ENCODE measurements at regions not wholly inside any gene's neighbourhood (a gene's known extent, or its start where the extent isn't known, plus 50 kb on each side); places are given as distances from the start of the nearest gene placed in this dataset.

- DNase-seq (no peak), ATAC-seq (no peak)
- no peak overlapping the region for H3K4me3 ChIP-seq (ENCODE audit: low read length)
- H3K27me3 ChIP-seq (ENCODE audit: low read length) = peaks cover 61% of the 10 kb centered on the region
- no TSS peak for BruUV-seq (replicated peaks)
- H3K9ac ChIP-seq (ENCODE audit: low read length) = no peak overlapping the region
- H3K9me3 ChIP-seq (ENCODE audit: low read length) = peaks cover 4% of the 10 kb centered on the region; the same call in 1 of the 2 replicates
- no peaks in the 10 kb centered on the region for H3K36me3 ChIP-seq (ENCODE audit: low read depth, low read length)
- no peaks in the 10 kb centered on the region for H3K4me1 ChIP-seq (ENCODE audit: insufficient read depth, low read length)
- intact Hi-C loops (cut with micrococcal nuclease) = no loop called here
- no peak overlapping the region for H3K27ac ChIP-seq (ENCODE audit: low read length)
- ChIA-PET CTCF (interaction anchor here (0.6 kb wide), 2 partner anchors 56 to 1370 kb away, joined by 3 to 9 read pairs; no protein-coding TSS in a partner anchor), POLR2A (ENCODE audit: unreplicated experiment) (no interaction called here)
- no peaks in the 10 kb centered on the region for H4K20me1 ChIP-seq (ENCODE audit: low read length)
- no peaks in the 10 kb centered on the region for H3K79me2 ChIP-seq (ENCODE audit: low read length)
- H3K4me2 ChIP-seq (ENCODE audit: low read length) = no peak overlapping the region
- TF ChIP-seq EZH2 (IDR thresholded peaks at IDR 0.05; ENCODE audit: low read length, unreplicated experiment) = no peak
- TF ChIP-seq EZH2phosphoT487 (IDR thresholded peaks at IDR 0.05; ENCODE audit: borderline replicate concordance, low read length) = no peak
- TF ChIP-seq CTCF (conservative IDR thresholded peaks at IDR 0.05; ENCODE audit: low read depth, low read length) = no peak
- H2AFZ ChIP-seq (ENCODE audit: low read length) = no peak overlapping the region
- no peaks in the 10 kb centered on the region for H3K9me2 ChIP-seq (replicated peaks; ENCODE audit: low read length)
- no peaks in the 10 kb centered on the region for H3F3A ChIP-seq (ENCODE audit: low read length, unreplicated experiment)
These were observed 55.3 kb upstream of the ZMIZ1 start for GRCh38 chr10:79013406-79013987.

DNA sequence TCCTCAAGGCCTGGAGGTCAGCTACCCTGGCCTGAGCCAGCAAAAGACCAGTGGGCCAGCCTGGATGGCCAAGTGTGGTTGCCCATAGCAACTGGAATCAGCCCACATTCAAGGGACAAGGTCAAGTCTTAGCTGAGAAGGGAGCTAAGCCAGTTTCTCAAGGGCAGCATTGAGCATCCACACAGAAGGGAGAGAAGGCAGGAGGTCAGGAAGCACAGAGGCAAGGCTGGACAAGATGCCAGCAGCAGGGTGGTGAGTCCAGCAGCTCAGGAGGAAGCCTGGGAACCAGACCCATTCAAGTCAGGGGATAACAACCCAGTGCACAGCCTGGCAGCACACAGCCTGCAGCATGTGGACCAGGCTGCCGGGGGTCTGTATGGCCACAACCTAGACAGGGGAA, 54.0 kb upstream of the ZMIZ1 start:
- no peaks in the 10 kb centered on the region for H3F3A ChIP-seq (ENCODE audit: low read length, unreplicated experiment)
- BruUV-seq (replicated peaks) = no TSS peak
- no peaks in the 10 kb centered on the region for H3K79me2 ChIP-seq (ENCODE audit: low read length)
- H3K4me3 ChIP-seq (ENCODE audit: low read length) = no peak overlapping the region
- no peak overlapping the region for H3K9ac ChIP-seq (ENCODE audit: low read length)
- ChIA-PET CTCF (interaction anchor here (0.6 to 1.1 kb wide), 2 partner anchors 40 to 319 kb away, joined by 3 to 5 read pairs; no protein-coding TSS in a partner anchor), POLR2A (ENCODE audit: unreplicated experiment) (interaction anchor here (0.5 kb wide), 1 partner anchor 12 kb away, joined by 5 read pairs; no protein-coding TSS in a partner anchor)
- no peaks in the 10 kb centered on the region for H3K4me1 ChIP-seq (ENCODE audit: insufficient read depth, low read length)
- no peak for DNase-seq
- TF ChIP-seq EZH2 (IDR thresholded peaks at IDR 0.05; ENCODE audit: low read length, unreplicated experiment) (no peak), CTCF (conservative IDR thresholded peaks at IDR 0.05; ENCODE audit: low read depth, low read length) (no peak), EZH2phosphoT487 (IDR thresholded peaks at IDR 0.05; ENCODE audit: borderline replicate concordance, low read length) (no peak)
- ATAC-seq = no peak
- no peak overlapping the region for H3K27ac ChIP-seq (ENCODE audit: low read length)
- peaks cover 4% of the 10 kb centered on the region; the same call in 1 of the 2 replicates for H3K9me3 ChIP-seq (ENCODE audit: low read length)
- intact Hi-C loops (cut with micrococcal nuclease) = no loop called here
- H3K27me3 ChIP-seq (ENCODE audit: low read length) = peaks cover 61% of the 10 kb centered on the region
- no peaks in the 10 kb centered on the region for H3K9me2 ChIP-seq (replicated peaks; ENCODE audit: low read length)
- H3K4me2 ChIP-seq (ENCODE audit: low read length) = no peak overlapping the region
- H4K20me1 ChIP-seq (ENCODE audit: low read length) = no peaks in the 10 kb centered on the region
- H3K36me3 ChIP-seq (ENCODE audit: low read depth, low read length) = no peaks in the 10 kb centered on the region
- H2AFZ ChIP-seq (ENCODE audit: low read length) = no peak overlapping the region

GRCh38 chr10:79017882-79018520, 50.8 kb upstream of the ZMIZ1 start:
- no peak for TF ChIP-seq EZH2 (IDR thresholded peaks at IDR 0.05; ENCODE audit: low read length, unreplicated experiment)
- TF ChIP-seq CTCF (conservative IDR thresholded peaks at IDR 0.05; ENCODE audit: low read depth, low read length) = no peak
- no peak for TF ChIP-seq EZH2phosphoT487 (IDR thresholded peaks at IDR 0.05; ENCODE audit: borderline replicate concordance, low read length)
- BruUV-seq (replicated peaks) = no TSS peak
- Histone ChIP-seq H3K36me3 (ENCODE audit: low read depth, low read length) (no peaks in the 10 kb centered on the region), H4K20me1 (ENCODE audit: low read length) (no peaks in the 10 kb centered on the region), H3K9ac (ENCODE audit: low read length) (no peak overlapping the region), H3K79me2 (ENCODE audit: low read length) (no peaks in the 10 kb centered on the region), H3K4me1 (ENCODE audit: insufficient read depth, low read length) (no peaks in the 10 kb centered on the region), H3F3A (ENCODE audit: low read length, unreplicated experiment) (no peaks in the 10 kb centered on the region), H3K4me3 (ENCODE audit: low read length) (no peak overlapping the region), H3K4me2 (ENCODE audit: low read length) (no peak overlapping the region), H3K9me3 (ENCODE audit: low read length) (peaks cover 4% of the 10 kb centered on the region; the same call in 1 of the 2 replicates), H2AFZ (ENCODE audit: low read length) (no peak overlapping the region), H3K27ac (ENCODE audit: low read length) (no peak overlapping the region), H3K9me2 (replicated peaks; ENCODE audit: low read length) (no peaks in the 10 kb centered on the region), H3K27me3 (ENCODE audit: low read length) (peaks cover 40% of the 10 kb centered on the region)
- POLR2A ChIA-PET (ENCODE audit: unreplicated experiment) = no interaction called here
- DNase-seq (no peak), ATAC-seq (no peak)
- CTCF ChIA-PET = interaction anchor here (0.7 kb wide), 1 partner anchor 34 kb away, joined by 3 read pairs; no protein-coding TSS in a partner anchor
- intact Hi-C loops (cut with micrococcal nuclease) = no loop called here

Measured in PC-3 (cell line).